Left lung (tissue), 4 donors: ENCODE measurements at regions not wholly inside any gene's neighbourhood (a gene's known extent, or its start where the extent isn't known, plus 50 kb on each side); places are given as distances from the start of the nearest gene placed in this dataset.
"Not testable (repeated sequence)": the region's sequence is repeated elsewhere in the genome, so short reads cannot be mapped to it uniquely, and the experiment has no call there.

Experiments used
- ATAC-seq: fragments of 200-7000 bp; cut with Tn5 transposase; one replicate; pipeline ENCODE4 v1.9.1; 2020; ENCODE audit warnings: moderate library complexity
- DNase-seq, 4 donors: peaks; one replicate each; pipeline ENCODE4 v3.0.0-alpha.2; 2013 to 2020
- H3K27ac ChIP-seq, 2 donors: fragments of 200-600 bp; sonication (generic) in 1 of 2; one replicate each; pipeline versions ENCODE4 v1.5.0 to v1.8.0; 2020 to 2021
- H3K27me3 ChIP-seq, 2 donors: fragments of 200-600 bp; sonication (generic) in 1 of 2; one replicate each; pipeline versions ENCODE4 v1.5.0 to v1.8.0; 2020 to 2021
- H3K36me3 ChIP-seq, 2 donors: fragments of 200-600 bp; sonication (generic) in 1 of 2; one replicate each; pipeline versions ENCODE4 v1.5.0 to v1.8.0; 2020 to 2021
- H3K4me1 ChIP-seq, 2 donors: fragments of 200-600 bp; one replicate each; pipeline ENCODE4 v1.8.0; 2021
- H3K4me3 ChIP-seq, 2 donors: fragments of 200-600 bp; sonication (generic) in 1 of 2; one replicate each; pipeline versions ENCODE4 v1.5.0 to v1.8.0; 2020 to 2021; ENCODE audit warnings: mild to moderate bottlenecking in 1 of 2
- H3K9me3 ChIP-seq, 2 donors: fragments of 200-600 bp; sonication (generic) in 1 of 2; one replicate each; pipeline versions ENCODE4 v1.5.0 to v1.8.0; 2020 to 2021
- CTCF ChIP-seq, 2 donors: fragments of 200-600 bp; sonication (generic) in 1 of 2; IDR thresholded peaks; one replicate each; pipeline versions ENCODE4 v1.5.0 to v1.8.0; 2021; ENCODE audit warnings: antibody characterized with exemption in 2 of 2
- intact Hi-C, 2 donors: fragments of 100-400 bp; cut with DNase I; formaldehyde crosslinking; loops; one replicate each; pipeline versions ENCODE4 v1.11.2 to v1.14.2; 2022
- donor health status: DM: no; HTN: yes; CAD: no.
- donor health status: DM: no; HTN: no; CAD: no.

- intact Hi-C loops, result no loop called here
- ATAC-seq, result peak; percentile 44
- TF ChIP-seq CTCF (IDR thresholded peaks at IDR 0.05), result no peak
Measured at GRCh38 chr6:82118150-82118562, 129.4 kb downstream of the IBTK start.

GRCh38 chr6:82114748-82115147, 132.8 kb downstream of the IBTK start:
- ATAC-seq (no peak), DNase-seq (no peak)
- Histone ChIP-seq H3K27me3 (no peaks in the 10 kb centered on the region), H3K4me3 (no peak overlapping the region), H3K36me3 (no peaks in the 10 kb centered on the region), H3K4me1 (no peaks in the 10 kb centered on the region), H3K9me3 (peaks cover 0 to 2% of the 10 kb centered on the region in 2 donors), H3K27ac (no peak overlapping the region)
- intact Hi-C loops, result no loop called here
- TF ChIP-seq CTCF (IDR thresholded peaks at IDR 0.05), result no peak

More at GRCh38 chr6:82118150-82118562, 129.4 kb downstream of the IBTK start:
- Histone ChIP-seq H3K9me3 (no peaks in the 10 kb centered on the region), H3K36me3 (no peaks in the 10 kb centered on the region), H3K27me3 (no peaks in the 10 kb centered on the region), H3K27ac (no peak overlapping the region), H3K4me1 (no peaks in the 10 kb centered on the region), H3K4me3 (no peak overlapping the region)
- no peak for DNase-seq

- Histone ChIP-seq H3K36me3 (no peaks in the 10 kb centered on the region), H3K9me3 (peaks cover 0 to 8% of the 10 kb centered on the region in 2 donors), H3K4me3 (no peak overlapping the region), H3K27ac (no peak overlapping the region), H3K27me3 (no peaks in the 10 kb centered on the region), H3K4me1 (no peaks in the 10 kb centered on the region)
- ATAC-seq (no peak), DNase-seq (no peak)
- no peak for TF ChIP-seq CTCF (IDR thresholded peaks at IDR 0.05)
- intact Hi-C loops, result no loop called here
Measured at GRCh38 chr6:82113231-82113630, 134.3 kb downstream of the IBTK start.

- no peak for TF ChIP-seq CTCF (IDR thresholded peaks at IDR 0.05)
- DNase-seq, result no peak
- H3K27ac ChIP-seq, result no peak overlapping the region
- no peaks in the 10 kb centered on the region for H3K4me1 ChIP-seq
- ATAC-seq, result no peak
- H3K9me3 ChIP-seq, result peaks cover 0 to 8% of the 10 kb centered on the region in 2 donors
- no peaks in the 10 kb centered on the region for H3K27me3 ChIP-seq
- no peaks in the 10 kb centered on the region for H3K36me3 ChIP-seq
- intact Hi-C loops, result no loop called here
- H3K4me3 ChIP-seq, result no peak overlapping the region
Measured at GRCh38 chr6:82111818-82112217, 135.7 kb downstream of the IBTK start.

- H3K9me3 ChIP-seq, result peaks cover 0 to 8% of the 10 kb centered on the region in 2 donors
- intact Hi-C loops, result no loop called here
- no peak overlapping the region for H3K27ac ChIP-seq
- H3K36me3 ChIP-seq, result no peaks in the 10 kb centered on the region
- H3K27me3 ChIP-seq, result no peaks in the 10 kb centered on the region
- DNase-seq, result no peak
- no peaks in the 10 kb centered on the region for H3K4me1 ChIP-seq
- no peak overlapping the region for H3K4me3 ChIP-seq
- TF ChIP-seq CTCF (IDR thresholded peaks at IDR 0.05), result no peak
- no peak for ATAC-seq
Measured at GRCh38 chr6:82111114-82111513, 136.4 kb downstream of the IBTK start.

- H3K36me3 ChIP-seq, ATAC-seq, H3K9me3 ChIP-seq, H3K27ac ChIP-seq, intact Hi-C loops, H3K27me3 ChIP-seq, H3K4me1 ChIP-seq, DNase-seq, H3K4me3 ChIP-seq: not testable (repeated sequence)
Measured at GRCh38 chr6:82103171-82103570, 144.4 kb downstream of the IBTK start.

- H3K36me3 ChIP-seq, DNase-seq, H3K27ac ChIP-seq, H3K27me3 ChIP-seq, intact Hi-C loops, H3K4me3 ChIP-seq, H3K9me3 ChIP-seq, ATAC-seq, H3K4me1 ChIP-seq: not testable (repeated sequence)
Measured at GRCh38 chr6:82101374-82102114, 146.0 kb downstream of the IBTK start.

- H3K9me3 ChIP-seq, H3K27ac ChIP-seq, DNase-seq, H3K36me3 ChIP-seq, H3K4me1 ChIP-seq, intact Hi-C loops, ATAC-seq, H3K27me3 ChIP-seq, H3K4me3 ChIP-seq: not testable (repeated sequence)
Measured at GRCh38 chr6:82100763-82101162, 146.8 kb downstream of the IBTK start.
